OCI-LY3 (cell line): ENCODE measurements at regions not wholly inside any gene's neighbourhood (a gene's known extent, or its start where the extent isn't known, plus 50 kb on each side); places are given as distances from the start of the nearest gene placed in this dataset.

ENCODE experiments used
- H2AFZ ChIP-seq: fragments of 200-600, 300-600 bp; shearing (Covaris generic); 2 replicates; pipeline ENCODE4 v1.6.0; 2014; ENCODE audit warnings: antibody characterized with exemption, low read depth, low read length
- H3K27ac ChIP-seq: fragments of 200-600, 300-600 bp; sonication (generic); 2 replicates; pipeline ENCODE4 v1.5.1; 2014; ENCODE audit warnings: mild to moderate bottlenecking, low read length, moderate library complexity, mixed read lengths
- H3K27me3 ChIP-seq: fragments of 200-600, 300-600 bp; sonication (generic); 2 replicates; pipeline ENCODE4 v1.6.1; 2014; ENCODE audit warnings: low read depth, low read length, mixed read lengths
- H3K36me3 ChIP-seq: fragments of 200-600, 300-600 bp; sonication (generic); replicated peaks from 2 replicates; pipeline ENCODE3; 2014; ENCODE audit warnings: low read depth, low read length, mixed read lengths
- H3K4me1 ChIP-seq: fragments of 300-600, 200-600 bp; sonication (generic); 2 replicates; pipeline ENCODE4 v1.6.1; 2014; ENCODE audit warnings: low read length, mixed read lengths
- H3K4me2 ChIP-seq: fragments of 200-600, 300-600 bp; sonication (generic); 2 replicates; pipeline ENCODE4 v1.6.1; 2014; ENCODE audit warnings: low read length, mixed read lengths
- H3K4me3 ChIP-seq: fragments of 300-600, 200-600 bp; sonication (generic); 2 replicates; pipeline ENCODE4 v1.5.1; 2014; ENCODE audit warnings: antibody characterized with exemption, mild to moderate bottlenecking, low read length, moderate library complexity
- H3K79me2 ChIP-seq: fragments of 300-600, 200-600 bp; shearing (Covaris generic); 2 replicates; pipeline ENCODE4 v1.6.1; 2014; ENCODE audit warnings: mild to moderate bottlenecking, low read length, mixed read lengths
- H3K9ac ChIP-seq: fragments of 300-600, 200-600 bp; shearing (Covaris generic); 2 replicates; pipeline ENCODE4 v1.6.0; 2014; ENCODE audit warnings: mild to moderate bottlenecking, low read length, moderate library complexity
- H3K9me3 ChIP-seq: fragments of 200-600, 300-600 bp; shearing (Covaris generic); 2 replicates; pipeline ENCODE4 v1.6.1; 2014; ENCODE audit warnings: low read length, mixed read lengths; ENCODE audit not compliant: insufficient read depth
- H4K20me1 ChIP-seq: fragments of 200-600, 300-600 bp; sonication (generic); 2 replicates; pipeline ENCODE4 v1.6.1; 2016; ENCODE audit warnings: low read length, mixed read lengths; ENCODE audit not compliant: insufficient read depth
- EZH2phosphoT487 ChIP-seq: fragments of 200-600 bp; shearing (Covaris generic); IDR thresholded peaks from 2 replicates; pipeline ENCODE4 v1.6.1; 2018; ENCODE audit warnings: antibody characterized with exemption, mixed run types, low read depth
- TF ChIP-seq, protein P1 (sequence below): fragments of 200-600, 300-600 bp; sonication (generic); IDR thresholded peaks from 2 replicates; pipeline ENCODE4 v1.5.1; 2014; ENCODE audit warnings: antibody characterized with exemption, low read length, low read depth

GRCh38 chr5:17928581-17928981 lies 294.3 kb downstream of the TAF11L14 start:
- H3K4me3 ChIP-seq = no peak overlapping the region
- no peak overlapping the region for H3K9ac ChIP-seq
- TF ChIP-seq, protein P1, sequence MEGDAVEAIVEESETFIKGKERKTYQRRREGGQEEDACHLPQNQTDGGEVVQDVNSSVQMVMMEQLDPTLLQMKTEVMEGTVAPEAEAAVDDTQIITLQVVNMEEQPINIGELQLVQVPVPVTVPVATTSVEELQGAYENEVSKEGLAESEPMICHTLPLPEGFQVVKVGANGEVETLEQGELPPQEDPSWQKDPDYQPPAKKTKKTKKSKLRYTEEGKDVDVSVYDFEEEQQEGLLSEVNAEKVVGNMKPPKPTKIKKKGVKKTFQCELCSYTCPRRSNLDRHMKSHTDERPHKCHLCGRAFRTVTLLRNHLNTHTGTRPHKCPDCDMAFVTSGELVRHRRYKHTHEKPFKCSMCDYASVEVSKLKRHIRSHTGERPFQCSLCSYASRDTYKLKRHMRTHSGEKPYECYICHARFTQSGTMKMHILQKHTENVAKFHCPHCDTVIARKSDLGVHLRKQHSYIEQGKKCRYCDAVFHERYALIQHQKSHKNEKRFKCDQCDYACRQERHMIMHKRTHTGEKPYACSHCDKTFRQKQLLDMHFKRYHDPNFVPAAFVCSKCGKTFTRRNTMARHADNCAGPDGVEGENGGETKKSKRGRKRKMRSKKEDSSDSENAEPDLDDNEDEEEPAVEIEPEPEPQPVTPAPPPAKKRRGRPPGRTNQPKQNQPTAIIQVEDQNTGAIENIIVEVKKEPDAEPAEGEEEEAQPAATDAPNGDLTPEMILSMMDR = no peak
- no peak for TF ChIP-seq EZH2phosphoT487
- H3K4me1 ChIP-seq = no peaks in the 10 kb centered on the region
- H3K27ac ChIP-seq = no peak overlapping the region
- H3K9me3 ChIP-seq = no peaks in the 10 kb centered on the region
- no peaks in the 10 kb centered on the region for H3K27me3 ChIP-seq
- H3K4me2 ChIP-seq = no peak overlapping the region
- H3K36me3 ChIP-seq = no peaks in the 10 kb centered on the region
- H2AFZ ChIP-seq = no peak overlapping the region
- no peaks in the 10 kb centered on the region for H3K79me2 ChIP-seq
- H4K20me1 ChIP-seq = no peaks in the 10 kb centered on the region

- TF ChIP-seq EZH2phosphoT487 = no peak
- TF ChIP-seq, protein P1 = no peak
- H3K79me2 ChIP-seq = no peaks in the 10 kb centered on the region
These were observed 294.9 kb downstream of the TAF11L14 start for GRCh38 chr5:17929171-17929570.

DNA sequence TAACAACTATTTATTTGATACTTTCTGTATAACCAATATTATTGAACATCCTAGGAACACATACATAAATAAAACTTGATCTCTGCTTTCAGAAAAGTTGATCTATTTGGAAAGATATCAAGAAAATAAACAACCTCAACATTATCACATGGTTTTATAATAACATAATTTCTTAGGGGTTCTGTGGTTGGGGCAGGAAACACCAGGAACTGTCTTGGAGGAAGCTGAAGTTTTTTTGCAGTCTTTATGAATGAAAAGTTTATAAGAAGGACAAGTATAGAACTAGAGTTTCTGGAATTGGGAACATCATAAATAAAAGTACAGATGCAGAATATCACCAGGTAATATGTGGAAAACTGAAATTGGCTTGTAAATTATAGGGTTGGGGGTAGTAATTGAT lies 296.1 kb downstream of the TAF11L14 start:
- no peak overlapping the region for H3K4me3 ChIP-seq
- no peak for TF ChIP-seq EZH2phosphoT487
- TF ChIP-seq, protein P1 = no peak
- H4K20me1 ChIP-seq = no peaks in the 10 kb centered on the region

More at GRCh38 chr5:17929171-17929570, 294.9 kb downstream of the TAF11L14 start:
- Histone ChIP-seq H3K4me2 (no peak overlapping the region), H4K20me1 (no peaks in the 10 kb centered on the region), H3K36me3 (no peaks in the 10 kb centered on the region), H3K4me3 (no peak overlapping the region), H2AFZ (no peak overlapping the region), H3K27ac (no peak overlapping the region), H3K27me3 (no peaks in the 10 kb centered on the region), H3K9me3 (no peaks in the 10 kb centered on the region), H3K9ac (no peak overlapping the region), H3K4me1 (no peaks in the 10 kb centered on the region)

DNA sequence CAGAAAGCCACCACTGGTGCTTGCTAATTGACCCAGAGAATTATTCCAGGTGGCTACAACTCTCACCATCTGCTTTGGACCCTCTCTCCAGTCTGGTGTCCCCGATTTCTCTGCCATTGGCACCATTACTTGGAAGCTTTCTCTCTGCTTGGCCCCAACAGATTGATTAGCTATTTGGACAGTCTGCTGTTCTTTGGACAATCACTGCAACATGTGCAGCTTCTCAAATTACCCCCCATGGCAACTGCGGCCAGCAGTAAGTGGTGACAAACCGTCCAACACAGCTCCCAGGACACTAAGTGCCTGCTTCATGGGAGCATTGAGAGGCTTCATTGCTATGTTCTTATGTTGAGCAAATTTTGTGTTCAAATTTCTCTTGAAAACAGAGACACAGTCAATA lies 309.8 kb downstream of the TAF11L14 start:
- Histone ChIP-seq H3K4me3 (no peak overlapping the region), H3K9ac (no peak overlapping the region), H3K79me2 (no peaks in the 10 kb centered on the region), H3K27me3 (no peaks in the 10 kb centered on the region), H3K4me2 (no peak overlapping the region), H3K36me3 (no peaks in the 10 kb centered on the region), H3K27ac (no peak overlapping the region), H4K20me1 (no peaks in the 10 kb centered on the region), H2AFZ (no peak overlapping the region), H3K4me1 (no peaks in the 10 kb centered on the region), H3K9me3 (no peaks in the 10 kb centered on the region)
- TF ChIP-seq EZH2phosphoT487 = no peak
- TF ChIP-seq, protein P1 = no peak

More for the DNA sequence above, 296.1 kb downstream of the TAF11L14 start:
- Histone ChIP-seq H3K27me3 (no peaks in the 10 kb centered on the region), H3K36me3 (no peaks in the 10 kb centered on the region), H3K9me3 (no peaks in the 10 kb centered on the region), H2AFZ (no peak overlapping the region), H3K4me1 (no peaks in the 10 kb centered on the region), H3K9ac (no peak overlapping the region), H3K79me2 (no peaks in the 10 kb centered on the region), H3K4me2 (no peak overlapping the region), H3K27ac (no peak overlapping the region)
